Bone marrow (tissue), 2 donors: ENCODE measurements at regions not wholly inside any gene's neighbourhood (a gene's known extent, or its start where the extent isn't known, plus 50 kb on each side); places are given as distances from the start of the nearest gene placed in this dataset.
"Not testable (repeated sequence)": the region's sequence is repeated elsewhere in the genome, so short reads cannot be mapped to it uniquely, and the experiment has no call there.

ENCODE experiments used
- DNase-seq, 2 donors: peaks; one replicate each; lab custom pipeline; 2025; lab: John Stamatoyannopoulos, UW

- no peak for DNase-seq
Observed at GRCh38 chr5:163269624-163270023, 167.8 kb upstream of the CCNG1 start.

DNA sequence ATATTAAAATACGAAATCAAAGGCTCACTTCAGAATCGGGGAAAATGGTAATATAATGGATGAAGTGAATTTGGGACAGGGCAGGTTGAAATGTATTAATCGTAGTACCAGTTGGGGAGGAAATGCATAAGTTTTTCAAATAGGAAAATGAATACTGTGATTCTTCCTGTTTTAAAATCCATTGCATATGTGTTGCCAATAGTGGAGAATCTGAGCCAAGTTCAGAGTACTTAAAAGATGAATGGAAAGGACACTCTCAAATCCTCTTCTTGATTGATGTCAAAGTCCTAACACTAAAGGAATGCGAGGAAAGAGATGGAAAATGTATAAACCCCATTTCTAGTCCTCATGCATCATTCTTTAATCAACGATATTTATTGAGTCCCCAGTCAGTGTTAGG is 160.9 kb upstream of the CCNG1 start:
- no peak for DNase-seq

GRCh38 chr5:163280897-163281296 is 156.5 kb upstream of the CCNG1 start:
- DNase-seq, result not testable (repeated sequence)

GRCh38 chr5:163281512-163281911 is 155.9 kb upstream of the CCNG1 start:
- DNase-seq, result no peak

GRCh38 chr5:163293836-163294235 is 143.6 kb upstream of the CCNG1 start:
- DNase-seq, result no peak

GRCh38 chr5:163303718-163304117 is 133.7 kb upstream of the CCNG1 start:
- no peak for DNase-seq

DNA sequence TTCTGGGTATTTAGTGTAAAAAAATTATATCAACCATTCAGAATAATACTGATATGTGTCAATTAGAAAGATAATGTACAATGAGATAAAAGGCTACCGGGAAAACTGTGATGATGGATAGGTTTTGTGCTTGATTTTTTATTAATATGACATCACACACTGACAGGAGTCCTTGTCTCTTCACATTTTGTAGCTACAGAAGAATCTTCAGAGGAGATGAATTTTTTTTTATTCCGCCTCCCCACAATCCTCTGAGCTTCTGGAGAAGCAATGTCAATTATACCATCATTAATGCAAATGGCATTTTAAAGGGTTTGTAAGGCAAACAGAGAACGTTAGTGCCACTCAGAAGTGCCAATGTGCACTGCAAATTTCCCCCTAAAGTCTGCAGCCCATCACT is 131.7 kb upstream of the CCNG1 start:
- DNase-seq, result no peak

DNA sequence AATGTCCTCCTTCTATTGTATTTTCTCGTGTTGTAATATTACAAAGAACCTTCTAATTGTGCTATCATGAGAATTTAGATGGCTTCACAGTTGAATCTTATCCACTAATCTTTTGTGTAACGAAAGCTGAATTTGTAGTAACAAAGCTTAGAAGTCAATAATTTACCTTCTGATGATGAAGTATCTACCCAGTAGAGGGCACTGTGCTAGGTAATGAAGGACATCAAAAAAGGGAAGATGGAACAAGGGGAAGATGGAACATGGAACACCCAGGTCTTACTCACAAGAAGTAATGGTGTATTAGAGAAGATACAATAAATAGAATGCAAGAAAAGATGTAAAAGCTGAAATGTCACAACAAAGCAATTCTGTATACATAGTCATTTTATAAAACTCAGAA is 131.0 kb upstream of the CCNG1 start:
- peak in 1 of 2 donors; percentile 9 for DNase-seq

DNA sequence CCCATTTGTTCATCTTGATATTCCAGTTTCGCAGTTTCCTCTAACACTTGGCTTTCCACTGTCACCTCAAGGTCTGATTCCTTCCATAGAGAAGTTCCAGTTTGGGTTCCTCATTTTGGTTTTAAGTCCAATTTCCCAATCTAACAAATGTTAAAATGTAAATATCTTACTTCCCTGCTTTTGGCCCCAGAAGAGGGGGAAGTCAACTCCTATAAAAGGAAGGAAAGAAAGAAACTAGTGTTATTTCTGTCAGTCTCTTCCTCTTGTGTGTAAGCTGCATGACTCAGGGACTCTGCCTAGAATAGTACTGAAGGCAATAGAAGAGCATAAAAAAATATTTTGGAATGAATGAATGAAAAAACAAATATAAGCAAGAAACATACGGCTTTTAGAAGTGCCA is 127.5 kb upstream of the CCNG1 start:
- DNase-seq, result no peak

- no peak for DNase-seq
Observed at GRCh38 chr5:163310997-163311396, 126.4 kb upstream of the CCNG1 start.

- DNase-seq, result no peak
Observed at GRCh38 chr5:163312598-163312997, 124.8 kb upstream of the CCNG1 start.

DNA sequence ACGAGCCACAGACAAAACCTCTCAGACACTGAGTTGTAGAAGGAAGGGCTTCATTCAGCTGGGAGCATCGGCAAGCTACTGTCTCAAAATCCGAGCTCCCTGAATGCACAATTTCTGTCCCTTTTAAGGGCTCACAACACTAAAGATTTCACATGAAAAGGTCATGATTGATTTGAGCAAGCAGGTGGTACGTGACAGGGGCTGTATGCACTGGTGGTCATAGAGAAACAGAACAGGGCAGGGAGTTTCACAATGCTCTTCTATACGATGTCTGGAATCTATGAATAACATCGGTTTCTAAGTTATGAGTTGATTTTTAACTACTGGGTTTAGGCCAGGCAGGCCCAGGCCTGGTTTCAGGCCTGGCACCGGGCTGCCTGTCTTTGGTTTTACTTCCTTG is 124.3 kb upstream of the CCNG1 start:
- not testable (repeated sequence) for DNase-seq

DNA sequence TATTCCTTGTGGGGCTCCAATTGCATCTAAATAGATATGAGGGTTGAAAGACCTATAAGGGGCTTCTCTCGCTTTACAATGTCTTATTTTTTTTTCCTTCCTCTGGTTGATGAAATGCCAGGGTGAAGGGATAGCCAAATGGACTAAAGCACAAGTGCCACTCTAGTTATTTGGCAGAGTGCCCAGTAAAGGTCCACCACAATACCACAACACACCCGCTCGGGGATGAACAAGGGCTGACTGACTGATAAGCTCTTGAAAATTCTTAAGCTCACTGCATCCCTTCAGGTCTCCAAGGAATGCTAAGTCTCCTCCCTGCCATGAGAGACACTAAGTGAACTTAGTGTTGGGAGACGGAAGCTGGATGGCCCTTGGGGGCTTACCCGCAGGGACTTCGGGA is 121.0 kb upstream of the CCNG1 start:
- DNase-seq, result not testable (repeated sequence)

- no peak for DNase-seq
Observed at GRCh38 chr5:163318707-163319106, 118.7 kb upstream of the CCNG1 start.

DNA sequence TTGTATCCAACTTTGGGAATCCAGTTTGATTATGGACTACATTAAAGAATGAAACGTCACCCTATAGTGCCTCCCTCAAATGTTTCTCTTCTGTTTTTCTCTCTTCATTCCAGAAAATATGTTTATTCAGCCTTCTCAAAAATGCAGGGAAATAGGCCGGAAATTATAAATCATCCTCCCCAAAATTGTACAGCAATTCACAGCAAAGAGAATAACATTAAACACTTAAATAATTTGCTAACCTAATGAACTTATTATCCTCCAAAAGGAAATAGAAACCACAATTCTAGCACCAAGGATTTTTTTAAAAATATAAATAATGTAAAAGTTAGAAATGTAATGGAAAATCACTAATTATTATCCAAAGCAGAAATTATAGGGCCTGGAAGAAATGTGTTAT is 115.9 kb upstream of the CCNG1 start:
- no peak for DNase-seq

DNA sequence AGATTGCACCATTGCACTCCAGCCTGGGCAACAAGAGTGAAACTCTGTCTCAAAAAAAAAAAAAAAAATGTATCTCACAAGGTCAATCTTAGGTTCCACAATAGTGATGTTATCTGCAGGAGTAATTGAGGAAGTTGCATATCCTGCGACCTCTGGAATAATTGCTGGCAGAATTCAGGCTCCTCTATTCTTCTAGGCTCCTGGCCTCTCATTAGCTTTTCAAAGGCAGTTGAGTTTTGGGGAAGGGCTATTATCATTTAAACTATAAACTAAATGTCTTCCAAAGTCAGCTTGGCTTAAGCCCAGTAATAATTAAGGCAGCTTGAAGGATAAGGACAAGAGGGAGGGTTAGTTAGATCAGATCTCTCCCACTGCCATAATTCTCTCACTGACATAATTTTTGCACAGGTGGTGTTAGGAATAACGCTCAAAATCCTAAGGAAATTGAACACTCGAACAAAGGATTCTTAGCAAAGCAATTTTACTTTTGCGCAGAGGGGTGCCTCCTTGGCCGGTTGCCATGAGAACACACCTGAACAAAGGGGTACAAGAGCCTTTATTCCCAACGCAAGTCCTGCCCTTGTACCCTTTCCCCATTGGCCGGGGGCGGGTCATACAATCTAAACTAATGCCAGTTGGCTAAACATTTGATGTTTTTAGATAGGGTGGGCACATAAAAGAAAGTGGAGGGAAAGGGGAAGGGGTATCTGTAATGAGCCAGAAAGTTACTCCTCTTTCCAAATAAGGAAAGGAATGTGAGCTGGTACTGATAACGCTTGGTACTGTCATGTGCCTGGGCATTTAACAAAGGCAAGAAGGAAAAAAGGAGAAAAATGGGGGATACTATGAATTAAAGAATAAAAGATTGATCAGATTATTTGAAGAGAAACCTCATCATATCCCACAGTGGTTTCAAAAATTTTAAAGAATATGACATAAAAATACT is 106.4 kb upstream of the CCNG1 start:
- no peak for DNase-seq

GRCh38 chr5:163336074-163336473 is 101.3 kb upstream of the CCNG1 start:
- DNase-seq, result not testable (repeated sequence)

DNA sequence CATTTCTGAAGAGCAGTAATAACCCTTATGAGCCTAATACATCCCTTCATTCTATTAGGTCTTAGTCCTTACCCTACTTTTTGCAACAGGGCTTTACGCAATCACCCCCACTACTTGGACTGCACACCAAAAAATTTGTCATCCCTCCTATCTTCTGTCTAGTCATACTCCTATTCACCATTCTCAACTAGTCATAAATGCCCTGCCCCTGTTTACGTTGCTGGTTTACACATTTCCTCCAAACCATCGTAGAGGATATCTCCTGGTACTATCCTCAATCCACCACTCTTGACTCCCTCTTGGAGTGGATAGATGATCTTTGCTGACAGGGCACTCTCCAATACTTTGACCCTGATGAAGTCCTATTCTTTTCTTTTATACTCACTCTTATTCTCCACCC is 98.2 kb upstream of the CCNG1 start:
- no peak for DNase-seq

- DNase-seq, result not testable (repeated sequence)
Observed at GRCh38 chr5:163340378-163340777, 97.0 kb upstream of the CCNG1 start.

GRCh38 chr5:163342306-163342705 is 95.1 kb upstream of the CCNG1 start:
- DNase-seq, result no peak

DNA sequence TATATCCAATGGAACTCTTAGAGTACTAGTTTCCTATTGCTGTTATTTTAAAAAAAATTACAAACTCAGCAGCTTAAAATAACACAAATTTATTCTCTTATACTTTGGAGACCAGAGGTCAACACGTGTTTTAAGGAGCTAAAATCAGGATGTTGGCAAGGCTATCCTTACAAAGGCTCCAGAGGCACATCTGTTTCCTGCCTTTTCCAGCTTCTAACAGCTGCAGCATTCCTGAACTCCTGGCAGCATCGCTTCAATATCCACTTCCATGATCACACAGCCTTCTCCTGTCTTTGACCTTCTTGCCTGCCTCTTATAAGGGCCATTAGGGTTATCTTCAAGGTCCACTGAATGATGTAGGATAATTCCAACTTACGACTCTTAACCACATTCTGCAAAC is 92.2 kb upstream of the CCNG1 start:
- DNase-seq, result no peak

DNA sequence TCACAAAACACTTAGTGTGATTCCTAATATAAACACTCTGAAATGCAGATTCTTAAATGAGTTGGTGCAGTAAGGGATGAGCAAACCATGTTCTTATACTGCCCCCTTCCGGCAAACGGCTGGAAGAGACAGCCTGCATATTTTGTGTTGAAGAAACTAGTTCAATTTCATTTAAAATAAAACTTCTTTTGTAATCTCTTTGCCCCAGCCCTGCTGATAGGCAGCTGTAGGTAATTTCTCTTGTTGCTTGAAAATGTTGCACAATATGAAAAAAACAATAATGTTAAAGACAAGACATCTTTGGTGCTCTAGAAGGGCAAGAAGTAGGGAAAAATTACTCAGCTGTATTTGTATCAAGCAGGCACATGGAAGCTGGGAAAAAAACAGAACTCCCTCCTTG is 89.7 kb upstream of the CCNG1 start:
- DNase-seq, result peak in 1 of 2 donors; percentile 2

- no peak for DNase-seq
Observed at GRCh38 chr5:163350083-163350482, 87.3 kb upstream of the CCNG1 start.

- no peak for DNase-seq
Observed at GRCh38 chr5:163352531-163352930, 84.9 kb upstream of the CCNG1 start.
